Stimulated activated CD4-positive, alpha-beta T cell treated with anti-CD3 and anti-CD28 coated beads, Interleukin-4, amount 100 ng/mL, for 1 hour (primary cell): ENCODE measurements at regions not wholly inside any gene's neighbourhood (a gene's known extent, or its start where the extent isn't known, plus 50 kb on each side); places are given as distances from the start of the nearest gene placed in this dataset.
A peak's percentile ranks its signal among the peaks of the same experiment; 100 is the strongest.

ENCODE experiments used
- DNase-seq: peaks from one replicate; pipeline ENCODE4 v3.0.0-alpha.2; 2020

GRCh38 chr16:6644916-6645315 lies 687.7 kb upstream of the RBFOX1 start:
- no peak for DNase-seq

DNA sequence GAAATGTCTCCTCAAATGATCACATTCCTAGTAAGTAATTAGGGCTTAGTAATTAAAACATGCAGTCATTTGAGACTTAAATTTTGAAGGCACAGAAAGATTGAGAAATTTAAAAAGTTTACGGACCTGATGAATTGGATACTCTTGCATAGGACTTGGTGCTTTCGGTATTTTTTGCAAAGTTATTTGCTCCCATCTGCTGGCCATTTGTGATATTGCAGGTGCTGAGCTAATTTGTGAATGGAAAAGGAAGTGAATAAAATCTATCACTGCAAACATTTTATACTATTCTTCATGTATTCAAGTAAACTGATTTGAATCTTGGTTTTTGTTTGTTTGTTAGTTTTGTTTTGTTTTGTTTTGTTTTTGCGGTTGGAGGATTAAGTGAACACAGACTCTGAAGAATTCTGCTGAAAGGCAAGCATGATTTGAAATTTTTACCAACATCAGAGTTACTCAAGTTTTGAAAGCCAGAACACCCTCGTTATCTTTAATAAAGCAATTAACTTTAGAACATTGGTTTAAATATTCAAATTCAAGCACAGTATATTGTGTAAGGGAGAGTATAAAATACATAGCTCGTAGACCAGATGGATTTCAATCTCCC lies 689.5 kb upstream of the RBFOX1 start:
- peak; percentile 9 for DNase-seq

- no peak for DNase-seq
These were observed 690.4 kb upstream of the RBFOX1 start for GRCh38 chr16:6642271-6642670.

DNA sequence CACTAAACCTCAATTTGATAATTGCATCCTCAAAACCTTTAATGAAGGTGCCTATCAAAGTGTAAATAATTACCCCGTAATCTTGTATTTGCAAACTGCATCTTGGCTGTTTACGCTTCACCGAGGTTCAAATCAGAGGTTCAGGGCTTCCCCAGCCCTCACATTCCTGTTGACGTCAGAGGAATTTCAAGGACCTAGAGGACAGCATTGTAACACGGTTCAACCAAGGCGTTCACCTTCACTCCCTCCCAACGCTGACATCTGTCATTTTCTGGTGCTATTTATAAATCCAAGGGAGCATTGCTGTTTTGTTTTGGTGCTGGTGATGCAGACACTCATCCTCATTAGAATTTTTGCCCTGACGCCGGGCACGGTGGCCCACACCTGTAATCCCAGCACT lies 691.6 kb upstream of the RBFOX1 start:
- DNase-seq, result no peak

DNA sequence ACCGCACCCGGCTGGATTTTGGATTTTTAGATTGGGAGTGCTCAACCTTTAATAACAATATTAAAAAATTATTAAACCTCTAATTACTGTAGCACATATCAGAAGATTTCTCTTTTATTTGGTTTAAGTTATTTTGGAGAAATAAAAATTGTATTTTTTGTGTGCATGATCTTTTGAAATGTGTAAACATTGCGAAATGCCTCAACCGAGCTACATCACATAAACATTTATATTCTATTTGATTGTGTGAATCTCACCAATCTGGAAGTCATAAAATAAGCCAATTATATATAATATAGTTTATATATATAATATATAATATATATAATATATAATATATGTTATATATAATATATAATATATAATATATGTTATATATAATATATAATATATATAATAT lies 696.2 kb upstream of the RBFOX1 start:
- no peak for DNase-seq

DNA sequence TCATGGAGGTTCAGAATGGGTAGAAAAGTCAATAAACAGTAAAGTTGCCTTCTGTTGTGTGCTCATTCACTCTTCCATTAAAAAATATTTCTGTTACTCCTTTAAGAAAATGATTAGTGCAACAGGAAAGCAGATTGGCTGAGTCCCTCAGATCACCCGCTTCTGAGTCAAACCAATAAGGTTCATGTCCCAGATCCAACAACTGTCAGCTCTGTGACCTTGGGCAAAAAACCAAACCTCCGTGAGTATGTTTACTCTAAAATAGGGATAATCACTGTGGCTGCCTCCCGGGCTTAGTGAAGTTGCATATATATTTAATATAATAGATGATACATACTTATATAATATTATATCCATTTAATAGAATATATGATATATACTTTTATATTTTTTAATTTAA lies 698.5 kb upstream of the RBFOX1 start:
- no peak for DNase-seq

GRCh38 chr16:6633456-6633855 lies 699.2 kb upstream of the RBFOX1 start:
- no peak for DNase-seq

DNA sequence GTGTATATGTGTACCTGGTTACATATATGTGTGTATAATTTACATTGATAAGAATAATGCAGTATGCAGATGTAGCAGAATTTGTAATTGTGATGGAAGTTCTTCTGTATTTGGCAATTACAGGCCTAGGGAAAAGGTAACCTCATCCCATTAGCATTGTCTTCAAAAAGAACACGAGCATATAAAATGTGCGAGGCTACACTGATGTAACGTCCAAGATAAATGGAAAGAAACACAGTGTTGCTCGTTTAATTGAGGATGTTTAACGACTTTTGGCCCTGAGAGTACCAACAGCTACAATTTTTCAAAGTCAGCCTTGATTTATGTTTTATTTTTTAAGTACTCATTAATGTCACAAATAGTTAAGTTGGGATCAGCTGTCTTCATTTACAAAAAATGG lies 703.5 kb upstream of the RBFOX1 start:
- DNase-seq, result no peak

- no peak for DNase-seq
These were observed 707.0 kb upstream of the RBFOX1 start for GRCh38 chr16:6625606-6626005.

- DNase-seq, result no peak
These were observed 713.8 kb upstream of the RBFOX1 start for GRCh38 chr16:6618874-6619273.

- DNase-seq, result no peak
These were observed 715.9 kb upstream of the RBFOX1 start for GRCh38 chr16:6616746-6617145.

DNA sequence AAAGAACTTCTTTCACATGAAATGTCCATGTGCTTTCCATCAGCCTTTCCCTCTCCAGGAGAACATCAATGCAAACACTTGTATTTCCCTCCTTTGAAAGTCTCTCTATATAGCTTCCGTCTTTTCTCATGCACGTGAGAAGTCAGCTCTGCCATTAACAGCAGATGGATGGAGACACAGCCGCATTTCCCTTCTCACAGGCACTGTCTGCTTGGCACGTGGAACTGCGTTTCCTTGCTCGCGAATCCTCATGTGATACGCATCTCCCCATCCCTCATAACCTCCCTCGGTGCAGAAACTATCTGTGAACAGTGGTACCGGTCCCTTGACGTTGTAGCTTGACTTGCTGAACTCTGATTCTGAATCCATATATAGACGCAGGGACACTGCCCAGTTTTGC lies 717.0 kb upstream of the RBFOX1 start:
- DNase-seq, result no peak

DNA sequence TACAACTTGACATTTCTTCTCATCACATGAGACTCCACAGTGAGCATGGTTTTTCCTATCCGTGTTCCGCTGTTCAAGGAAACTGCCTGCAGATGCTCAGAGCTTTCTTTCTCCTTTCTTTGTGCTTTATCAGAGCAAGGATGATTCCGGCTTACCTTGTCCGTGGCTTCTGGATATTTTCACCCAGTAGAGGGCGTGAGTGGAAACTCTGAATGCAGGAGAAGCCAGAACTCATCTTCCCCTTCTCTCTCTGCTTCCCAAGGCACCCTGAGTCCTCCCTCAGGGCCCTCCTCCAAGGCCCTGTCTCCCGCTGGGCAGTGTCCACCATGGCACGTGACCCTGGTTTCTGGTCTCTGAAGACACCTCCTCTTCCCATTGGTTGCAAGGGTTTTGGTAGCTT lies 721.1 kb upstream of the RBFOX1 start:
- no peak for DNase-seq

DNA sequence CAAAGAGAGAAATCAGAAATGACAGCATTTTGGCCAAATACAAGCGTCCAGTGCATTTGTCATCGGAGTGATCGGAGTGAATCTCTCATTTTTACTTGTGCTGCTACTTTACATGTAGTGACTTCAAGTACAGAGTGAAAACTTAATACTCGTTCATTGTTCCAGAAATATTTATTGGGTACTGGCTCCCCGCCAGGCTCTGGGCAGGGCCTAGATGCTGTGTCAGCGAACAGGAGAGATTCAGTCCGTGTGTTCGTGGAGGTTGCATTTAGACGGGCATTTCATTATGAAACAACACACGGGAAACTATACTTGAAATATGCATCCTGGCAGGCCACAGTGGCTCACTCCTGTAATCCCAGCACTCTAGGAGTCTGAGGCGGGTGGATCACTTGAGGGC lies 727.2 kb upstream of the RBFOX1 start:
- DNase-seq, result no peak

DNA sequence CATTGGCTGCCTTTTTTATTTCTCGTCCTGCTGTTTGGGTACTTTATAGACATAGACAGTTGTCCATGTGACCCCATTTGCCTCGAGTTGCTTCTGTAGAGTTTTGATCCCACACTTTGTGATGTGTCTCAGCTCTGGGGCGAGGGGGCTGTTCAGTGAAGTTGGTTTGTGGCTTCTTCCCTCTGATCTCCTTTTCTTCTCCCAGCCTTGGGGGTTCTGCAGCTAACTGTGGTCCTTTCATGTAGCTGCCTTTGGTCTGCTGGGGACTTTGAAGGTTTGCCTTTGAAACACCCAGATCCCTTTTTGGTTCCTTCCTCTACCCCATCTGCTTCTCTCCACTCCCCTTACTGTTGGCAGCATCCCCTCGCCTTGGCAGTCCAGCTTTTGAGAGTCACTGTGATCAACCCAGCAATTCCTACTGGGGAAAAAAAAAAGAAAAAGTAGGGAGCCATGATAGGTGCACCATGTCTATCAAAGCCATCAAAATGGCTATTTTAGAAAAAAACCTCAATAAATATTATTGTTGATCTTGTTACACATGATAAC lies 728.8 kb upstream of the RBFOX1 start:
- no peak for DNase-seq

- DNase-seq, result no peak
These were observed 730.2 kb upstream of the RBFOX1 start for GRCh38 chr16:6602405-6602804.

- no peak for DNase-seq
These were observed 732.5 kb upstream of the RBFOX1 start for GRCh38 chr16:6600167-6600566.

GRCh38 chr16:6593799-6594198 lies 738.8 kb upstream of the RBFOX1 start:
- DNase-seq, result no peak

DNA sequence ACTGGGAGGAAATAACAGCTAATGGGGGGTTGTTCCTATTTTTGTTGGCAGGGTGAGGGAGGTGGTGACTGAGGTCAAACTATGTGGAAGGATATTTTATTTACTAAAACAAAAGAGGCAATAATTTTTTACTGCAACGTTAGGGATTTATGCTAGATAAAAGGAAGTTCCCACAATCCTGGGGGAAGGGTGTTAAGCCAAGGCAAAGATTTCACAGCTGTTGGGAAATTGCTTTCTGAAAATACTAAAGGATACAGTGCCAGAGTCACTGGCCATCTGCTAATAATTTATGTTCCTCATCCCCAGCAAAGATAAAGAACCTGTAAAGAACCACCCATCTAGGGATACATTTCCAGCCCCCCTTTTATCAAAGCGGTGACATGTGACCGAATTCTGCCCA lies 756.0 kb upstream of the RBFOX1 start:
- DNase-seq, result no peak

- DNase-seq, result no peak
These were observed 756.5 kb upstream of the RBFOX1 start for GRCh38 chr16:6576113-6576512.

- DNase-seq, result no peak
These were observed 758.5 kb upstream of the RBFOX1 start for GRCh38 chr16:6574146-6574545.

GRCh38 chr16:6573577-6573976 lies 759.1 kb upstream of the RBFOX1 start:
- DNase-seq, result no peak

DNA sequence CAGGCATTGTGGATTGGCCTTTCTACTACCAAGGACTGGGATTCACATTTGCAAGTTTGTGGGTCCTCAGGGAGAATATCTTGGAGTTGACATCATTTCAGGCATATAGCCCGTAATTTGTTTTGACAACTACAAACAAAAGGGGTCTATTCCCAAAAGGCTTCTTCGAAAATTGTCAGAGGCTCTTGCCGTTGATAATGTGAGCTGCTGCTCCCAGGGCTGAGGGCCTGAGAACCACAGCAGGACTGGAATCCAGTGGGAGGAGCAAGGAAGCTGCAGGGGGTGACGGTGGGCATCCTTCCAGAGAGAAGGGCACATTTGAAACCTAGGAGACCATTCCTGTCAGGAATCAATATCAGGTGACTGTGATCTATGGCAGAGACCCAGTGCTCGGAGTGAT lies 761.6 kb upstream of the RBFOX1 start:
- DNase-seq, result no peak

DNA sequence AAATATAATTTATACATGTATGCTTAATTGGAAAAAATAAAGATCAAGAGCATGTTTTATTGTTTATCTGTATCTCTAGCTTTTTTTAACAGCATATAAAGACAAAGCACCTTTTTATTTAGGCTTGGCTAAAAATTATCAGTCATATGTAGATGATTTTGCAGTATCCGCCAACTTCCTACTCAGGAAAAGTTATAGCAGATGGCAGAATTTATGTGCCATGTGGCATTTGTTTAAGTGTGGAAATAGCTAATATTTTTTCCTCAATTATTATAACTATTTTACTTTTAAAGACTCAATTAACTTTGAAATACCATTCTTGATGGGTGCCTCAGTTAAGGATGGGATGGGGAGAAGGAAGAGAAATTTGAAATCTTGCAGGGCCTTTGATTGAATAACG lies 762.1 kb upstream of the RBFOX1 start:
- DNase-seq, result no peak

DNA sequence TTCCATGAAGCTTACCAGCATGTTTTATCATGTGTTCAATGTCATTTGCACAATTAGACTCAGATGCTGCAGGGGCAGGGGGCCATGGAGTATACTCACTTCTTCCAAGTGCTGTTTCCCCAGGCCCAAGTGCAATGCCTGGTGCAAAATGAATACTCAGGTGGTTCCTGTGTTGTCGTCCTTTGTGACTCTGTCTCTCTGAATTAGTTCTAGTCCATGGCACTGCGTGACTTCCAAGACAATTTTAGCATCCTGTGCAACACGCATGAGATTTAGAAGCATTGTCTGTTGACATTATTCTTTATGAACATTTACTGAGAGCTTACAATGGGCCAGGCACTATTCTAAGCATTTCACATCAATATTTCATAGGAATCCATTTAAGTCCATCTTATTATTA lies 769.7 kb upstream of the RBFOX1 start:
- no peak for DNase-seq
